IMR-90 (cell line): ENCODE measurements at regions not wholly inside any gene's neighbourhood (a gene's known extent, or its start where the extent isn't known, plus 50 kb on each side); places are given as distances from the start of the nearest gene placed in this dataset.
A peak's percentile ranks its signal among the peaks of the same experiment; 100 is the strongest.

Experiments used
- ATAC-seq: fragments of 200-7000 bp; cut with Tn5 transposase; 2 replicates; pipeline ENCODE4 v1.9.1; 2020; ENCODE audit warnings: low read depth, mild to moderate bottlenecking, moderate library complexity
- BruUV-seq: library from RNA; stranded (reverse); fragments of 400-500 nt; replicated peaks from 2 replicates; lab custom pipeline; 2021; lab: Mats Ljungman, UMichigan
- CTCF ChIA-PET: fragments of 300-600 bp; formaldehyde crosslinking; extraction: SDS; loops from one replicate; lab custom pipeline; 2021; ENCODE audit warnings: antibody characterized with exemption; lab: Yijun Ruan, JAX
- POLR2A ChIA-PET: fragments of 300-600 bp; sonication (Branson Sonifier 250); formaldehyde crosslinking; loops from one replicate; lab custom pipeline; 2022; ENCODE audit warnings: antibody characterized with exemption; ENCODE audit not compliant: unreplicated experiment; lab: Charles Lee
- DNase-seq: peaks from one replicate; pipeline ENCODE4 v3.0.0; 2013
- H2AFZ ChIP-seq: replicated peaks from 2 replicates; pipeline ENCODE3; 2013; ENCODE audit warnings: low read length, mild to moderate bottlenecking; ENCODE audit not compliant: poor library complexity
- H2AK5ac ChIP-seq: 2 replicates; pipeline ENCODE4 v1.6.1; 2013; ENCODE audit warnings: low read depth, low read length, inconsistent platforms
- H2AK9ac ChIP-seq: replicated peaks from 2 replicates; pipeline ENCODE3; 2013; ENCODE audit warnings: mild to moderate bottlenecking, low read depth, low read length, moderate library complexity; ENCODE audit not compliant: poor library complexity
- H2BK120ac ChIP-seq: 2 replicates; pipeline ENCODE4 v1.6.1; 2013; ENCODE audit warnings: low read depth, low read length, inconsistent platforms
- H2BK15ac ChIP-seq: 3 replicates; pipeline ENCODE4 v1.6.1; 2013; ENCODE audit warnings: low read depth, low read length, inconsistent platforms
- H2BK20ac ChIP-seq: 2 replicates; pipeline ENCODE4 v1.6.1; 2013; ENCODE audit warnings: low read depth, mild to moderate bottlenecking, inconsistent platforms, low read length, moderate library complexity
- H2BK5ac ChIP-seq: 2 replicates; pipeline ENCODE4 v1.6.1; 2013; ENCODE audit warnings: mild to moderate bottlenecking, low read depth, low read length, inconsistent platforms; ENCODE audit not compliant: poor library complexity, severe bottlenecking
- H3K14ac ChIP-seq: replicated peaks from 2 replicates; pipeline ENCODE4 v1.6.1; 2013; ENCODE audit warnings: low read depth, low read length, inconsistent platforms
- H3K18ac ChIP-seq: 2 replicates; pipeline ENCODE4 v1.6.1; 2013; ENCODE audit warnings: low read depth, low read length, control low read depth
- H3K23ac ChIP-seq: 2 replicates; pipeline ENCODE4 v1.6.1; 2013; ENCODE audit warnings: low read depth, low read length, inconsistent platforms
- H3K27ac ChIP-seq: 2 replicates; pipeline ENCODE4 v1.5.1; 2013; ENCODE audit warnings: mild to moderate bottlenecking, control low read depth, low read length; ENCODE audit not compliant: insufficient read depth
- H3K27me3 ChIP-seq: 2 replicates; pipeline ENCODE4 v1.6.1; 2013; ENCODE audit warnings: low read length; ENCODE audit not compliant: control insufficient read depth, insufficient read depth
- H3K36me3 ChIP-seq: 2 replicates; pipeline ENCODE4 v1.6.1; 2013; ENCODE audit warnings: low read length, mixed read lengths; ENCODE audit not compliant: control insufficient read depth, insufficient read depth
- H3K4ac ChIP-seq: 2 replicates; pipeline ENCODE4 v1.6.1; 2013; ENCODE audit warnings: low read depth, low read length, inconsistent platforms
- H3K4me1 ChIP-seq: 2 replicates; pipeline ENCODE4 v1.6.1; 2013; ENCODE audit warnings: low read length, mixed read lengths; ENCODE audit not compliant: control insufficient read depth, insufficient read depth
- H3K4me2 ChIP-seq: 2 replicates; pipeline ENCODE4 v1.6.1; 2013; ENCODE audit warnings: low read depth, mild to moderate bottlenecking, control low read depth, low read length, moderate library complexity
- H3K4me3 ChIP-seq: 2 replicates; pipeline ENCODE4 v1.5.1; 2013; ENCODE audit warnings: low read depth, mild to moderate bottlenecking, control low read depth, low read length, moderate library complexity; ENCODE audit not compliant: insufficient read depth
- H3K56ac ChIP-seq: 2 replicates; pipeline ENCODE4 v1.6.1; 2013; ENCODE audit warnings: low read length, inconsistent platforms; ENCODE audit not compliant: insufficient read depth; ENCODE audit errors: extremely low read depth
- H3K79me1 ChIP-seq, 2 experiments: 2 replicates each; pipeline ENCODE4 v1.6.1; 2013; ENCODE audit warnings: low read length in 2 of 2, inconsistent platforms in 1 of 2, low read depth in 1 of 2
- H3K9ac ChIP-seq: 2 replicates; pipeline ENCODE4 v1.6.1; 2013; ENCODE audit warnings: low read depth, low read length, control low read depth
- H3K9me1 ChIP-seq: 2 replicates; pipeline ENCODE4 v1.6.1; 2013; ENCODE audit warnings: low read length, inconsistent platforms; ENCODE audit not compliant: insufficient read depth
- H3K9me3 ChIP-seq: 2 replicates; pipeline ENCODE4 v1.6.1; 2013; ENCODE audit warnings: low read length; ENCODE audit not compliant: control insufficient read depth, insufficient read depth
- H4K20me1 ChIP-seq: 2 replicates; pipeline ENCODE4 v1.6.1; 2013; ENCODE audit warnings: low read length, inconsistent platforms; ENCODE audit not compliant: insufficient read depth
- H4K5ac ChIP-seq: 2 replicates; pipeline ENCODE4 v1.6.1; 2013; ENCODE audit warnings: mild to moderate bottlenecking, low read depth, low read length, control low read depth
- H4K8ac ChIP-seq, 2 experiments: 2 replicates each; pipeline ENCODE4 v1.6.1; 2013; ENCODE audit warnings: low read depth in 2 of 2, low read length in 2 of 2, control low read depth in 1 of 2, inconsistent platforms in 1 of 2
- H4K91ac ChIP-seq: 2 replicates; pipeline ENCODE4 v1.6.1; 2013; ENCODE audit warnings: low read depth, low read length, inconsistent platforms; ENCODE audit not compliant: insufficient read depth
- BHLHE40 ChIP-seq: fragments of 150-350 bp; IDR thresholded peaks from 2 replicates; pipeline ENCODE4 v1.6.1; 2016; ENCODE audit warnings: mild to moderate bottlenecking, low read depth, low read length
- CEBPB ChIP-seq: IDR thresholded peaks from 2 replicates; pipeline ENCODE4 v1.6.1; 2012; ENCODE audit warnings: low read depth, low read length, improper control_type of control experiment
- CHD1 ChIP-seq: IDR thresholded peaks from 2 replicates; pipeline ENCODE4 v1.6.1; 2012; ENCODE audit warnings: low read depth, low read length, improper control_type of control experiment
- FOS ChIP-seq: fragments of 150-350 bp; IDR thresholded peaks from 2 replicates; pipeline ENCODE4 v1.6.1; 2016; ENCODE audit warnings: low read depth, low read length
- MAFK ChIP-seq: IDR thresholded peaks from 2 replicates; pipeline ENCODE4 v1.6.1; 2012; ENCODE audit warnings: low read depth, low read length, improper control_type of control experiment
- MAZ ChIP-seq: IDR thresholded peaks from 2 replicates; pipeline ENCODE4 v1.6.1; 2012; ENCODE audit warnings: low read depth, mild to moderate bottlenecking, low read length, improper control_type of control experiment, moderate library complexity, borderline replicate concordance
- MXI1 ChIP-seq: IDR thresholded peaks from 2 replicates; pipeline ENCODE4 v1.6.1; 2012; ENCODE audit warnings: low read depth, mild to moderate bottlenecking, low read length, moderate library complexity, borderline replicate concordance
- POLR2A ChIP-seq: IDR thresholded peaks from 2 replicates; pipeline ENCODE4 v1.6.1; 2012; ENCODE audit warnings: mild to moderate bottlenecking, low read depth, low read length
- RAD21 ChIP-seq: IDR thresholded peaks from 2 replicates; pipeline ENCODE4 v1.6.1; 2012; ENCODE audit warnings: low read length, improper control_type of control experiment
- RCOR1 ChIP-seq: IDR thresholded peaks from 2 replicates; pipeline ENCODE4 v1.6.1; 2012; ENCODE audit warnings: mild to moderate bottlenecking, low read length, improper control_type of control experiment; ENCODE audit not compliant: insufficient replicate concordance
- RFX5 ChIP-seq: IDR thresholded peaks from 2 replicates; pipeline ENCODE4 v1.8.0; 2012; ENCODE audit warnings: low read depth, mild to moderate bottlenecking, low read length, moderate library complexity
- WGBS, 2 experiments: methylation state at CpG; one replicate each; pipeline versions ENCODE4 v1.1.5 to v1.1.7; 2013; ENCODE audit warnings: missing lambda C conversion rate in 2 of 2; ENCODE audit not compliant: insufficient read length in 1 of 2; ENCODE audit errors: extremely low coverage in 2 of 2; 5-methylcytosine and 5-hydroxymethylcytosine counted together
- dilution Hi-C: fragments of 300-500 bp; cut with HindIII; formaldehyde crosslinking; loops from one replicate; pipeline ENCODE4 v1.14.3; 2018; ENCODE audit warnings: low sequenced_read_pairs; ENCODE audit not compliant: unreplicated experiment
- in situ Hi-C: fragments of 300-500 bp; cut with MboI; formaldehyde crosslinking; loops from 3 replicates; pipeline ENCODE4 v1.14.3; 2019; ENCODE audit warnings: low sequenced_read_pairs, inconsistent platforms, mixed read lengths
- intact Hi-C: fragments of 100-400 bp; cut with micrococcal nuclease; formaldehyde crosslinking; loops from 2 replicates; pipeline ENCODE4 v1.10.0; 2022
- TF ChIP-seq, protein P1 (sequence below): fragments of 150-350 bp; IDR thresholded peaks from 2 replicates; pipeline ENCODE4 v1.6.1; 2016; ENCODE audit warnings: low read depth, mild to moderate bottlenecking, low read length, moderate library complexity, borderline replicate concordance
- TF ChIP-seq, protein P2 (sequence below): fragments of 150-350 bp; IDR thresholded peaks from 2 replicates; pipeline ENCODE4 v1.6.1; 2017; ENCODE audit warnings: mild to moderate bottlenecking, antibody characterized with exemption, low read length, low read depth
- TF ChIP-seq, protein P3 (sequence below): conservative IDR thresholded peaks from 2 replicates; pipeline ENCODE4 v1.5.1; 2012; ENCODE audit warnings: mild to moderate bottlenecking, low read depth, low read length, improper control_type of control experiment

DNA sequence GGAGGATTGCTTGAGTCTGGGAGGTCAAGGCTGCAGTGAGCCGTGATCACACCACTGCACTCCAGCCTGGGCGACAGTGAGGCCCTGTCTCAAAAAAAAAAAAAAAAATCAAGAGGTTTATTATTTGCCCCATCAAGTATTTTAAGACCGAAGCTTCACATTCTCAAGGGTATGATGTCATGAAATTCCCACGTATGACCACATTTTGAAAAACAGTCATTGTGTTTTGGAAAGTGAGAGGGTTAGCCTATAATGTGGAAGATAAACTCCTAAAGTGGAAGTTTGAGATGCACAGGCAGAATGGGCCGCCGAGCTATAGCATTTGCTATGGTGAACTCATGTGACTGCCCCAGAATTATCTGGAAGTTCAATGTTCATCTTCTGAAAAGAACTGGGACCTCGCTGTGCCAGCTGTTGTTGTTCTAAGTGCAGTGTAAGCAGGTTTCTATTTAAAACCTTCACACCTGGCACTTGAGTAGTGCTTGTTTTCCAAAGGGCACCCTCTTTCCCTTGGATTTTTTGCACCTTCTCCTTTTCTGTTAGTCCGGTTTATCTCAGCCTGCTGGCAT is 96.9 kb upstream of the SLC25A33 start:
- Histone ChIP-seq H4K91ac (peak overlapping the region; percentile 56; the same call in 1 of the 2 replicates), H4K20me1 (no peaks in the 10 kb centered on the region), H2AFZ (peak overlapping the region; percentile 18), H3K4ac (peak overlapping the region; percentile 23), H2BK120ac (peak overlapping the region; percentile 11), H3K23ac (peak overlapping the region; percentile 66; the same call in 1 of the 2 replicates), H2AK9ac (no peak overlapping the region), H3K27me3 (no peaks in the 10 kb centered on the region), H3K4me2 (no peak overlapping the region), H4K8ac (no peak overlapping the region), H3K56ac (no peak overlapping the region), H2BK15ac (no peak overlapping the region; the same call in 2 of the 3 replicates), H3K27ac (no peak overlapping the region), H3K9ac (no peak overlapping the region), H3K36me3 (no peaks in the 10 kb centered on the region), H3K18ac (no peak overlapping the region), H3K9me3 (no peaks in the 10 kb centered on the region), H3K4me3 (no peak overlapping the region), H3K9me1 (peaks cover 42% of the 10 kb centered on the region), H4K5ac (no peak overlapping the region), H3K79me1 (no peaks in the 10 kb centered on the region), H3K14ac (peak overlapping the region; percentile 63; the same call in 1 of the 2 replicates), H3K4me1 (peaks cover 24% of the 10 kb centered on the region), H2AK5ac (peak overlapping the region; percentile 71; the same call in 1 of the 2 replicates), H2BK5ac (no peak overlapping the region), H2BK20ac (peak overlapping the region; percentile 17; the same call in 1 of the 2 replicates)
- intact Hi-C loops, result no loop called here
- in situ Hi-C loops, result no loop called here
- ChIA-PET POLR2A (no interaction called here), CTCF (interaction anchor here (0.8 kb wide), 1 partner anchor 13 kb away, joined by 3 read pairs; no protein-coding TSS in a partner anchor)
- dilution Hi-C loops, result no loop called here
- ATAC-seq (no peak), DNase-seq (peak; percentile 74)
- BruUV-seq, result no TSS peak
- no peak for TF ChIP-seq CHD1
- no peak for TF ChIP-seq MAZ
- TF ChIP-seq, protein P1, sequence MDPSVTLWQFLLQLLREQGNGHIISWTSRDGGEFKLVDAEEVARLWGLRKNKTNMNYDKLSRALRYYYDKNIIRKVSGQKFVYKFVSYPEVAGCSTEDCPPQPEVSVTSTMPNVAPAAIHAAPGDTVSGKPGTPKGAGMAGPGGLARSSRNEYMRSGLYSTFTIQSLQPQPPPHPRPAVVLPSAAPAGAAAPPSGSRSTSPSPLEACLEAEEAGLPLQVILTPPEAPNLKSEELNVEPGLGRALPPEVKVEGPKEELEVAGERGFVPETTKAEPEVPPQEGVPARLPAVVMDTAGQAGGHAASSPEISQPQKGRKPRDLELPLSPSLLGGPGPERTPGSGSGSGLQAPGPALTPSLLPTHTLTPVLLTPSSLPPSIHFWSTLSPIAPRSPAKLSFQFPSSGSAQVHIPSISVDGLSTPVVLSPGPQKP, result no peak
- no peak for TF ChIP-seq POLR2A
- TF ChIP-seq BHLHE40, result no peak
- no peak for TF ChIP-seq MAFK
- TF ChIP-seq CEBPB, result no peak
- TF ChIP-seq RAD21, result no peak
- TF ChIP-seq, protein P2, sequence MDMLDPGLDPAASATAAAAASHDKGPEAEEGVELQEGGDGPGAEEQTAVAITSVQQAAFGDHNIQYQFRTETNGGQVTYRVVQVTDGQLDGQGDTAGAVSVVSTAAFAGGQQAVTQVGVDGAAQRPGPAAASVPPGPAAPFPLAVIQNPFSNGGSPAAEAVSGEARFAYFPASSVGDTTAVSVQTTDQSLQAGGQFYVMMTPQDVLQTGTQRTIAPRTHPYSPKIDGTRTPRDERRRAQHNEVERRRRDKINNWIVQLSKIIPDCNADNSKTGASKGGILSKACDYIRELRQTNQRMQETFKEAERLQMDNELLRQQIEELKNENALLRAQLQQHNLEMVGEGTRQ, result no peak
- no peak for TF ChIP-seq FOS
- TF ChIP-seq, protein P3, sequence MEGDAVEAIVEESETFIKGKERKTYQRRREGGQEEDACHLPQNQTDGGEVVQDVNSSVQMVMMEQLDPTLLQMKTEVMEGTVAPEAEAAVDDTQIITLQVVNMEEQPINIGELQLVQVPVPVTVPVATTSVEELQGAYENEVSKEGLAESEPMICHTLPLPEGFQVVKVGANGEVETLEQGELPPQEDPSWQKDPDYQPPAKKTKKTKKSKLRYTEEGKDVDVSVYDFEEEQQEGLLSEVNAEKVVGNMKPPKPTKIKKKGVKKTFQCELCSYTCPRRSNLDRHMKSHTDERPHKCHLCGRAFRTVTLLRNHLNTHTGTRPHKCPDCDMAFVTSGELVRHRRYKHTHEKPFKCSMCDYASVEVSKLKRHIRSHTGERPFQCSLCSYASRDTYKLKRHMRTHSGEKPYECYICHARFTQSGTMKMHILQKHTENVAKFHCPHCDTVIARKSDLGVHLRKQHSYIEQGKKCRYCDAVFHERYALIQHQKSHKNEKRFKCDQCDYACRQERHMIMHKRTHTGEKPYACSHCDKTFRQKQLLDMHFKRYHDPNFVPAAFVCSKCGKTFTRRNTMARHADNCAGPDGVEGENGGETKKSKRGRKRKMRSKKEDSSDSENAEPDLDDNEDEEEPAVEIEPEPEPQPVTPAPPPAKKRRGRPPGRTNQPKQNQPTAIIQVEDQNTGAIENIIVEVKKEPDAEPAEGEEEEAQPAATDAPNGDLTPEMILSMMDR, result no peak
- no peak for TF ChIP-seq RFX5
- TF ChIP-seq MXI1, result no peak
- no peak for TF ChIP-seq RCOR1
- whole genome bisulfite sequencing, 2 experiments, result no CpG with 5 or more reads among the region's 8 CpGs
